Progenitor cell of endocrine pancreas (in vitro differentiated cells): ENCODE measurements at regions not wholly inside any gene's neighbourhood (a gene's known extent, or its start where the extent isn't known, plus 50 kb on each side); places are given as distances from the start of the nearest gene placed in this dataset.

ENCODE experiments used
- DNase-seq: peaks from one replicate; pipeline ENCODE4 v3.0.0; 2021; ENCODE audit warnings: low spot score; ENCODE audit not compliant: unreplicated experiment
- H3K27ac Mint-ChIP-seq: 2 replicates; pipeline ENCODE4 v1.8.0; 2021; ENCODE audit warnings: mild to moderate bottlenecking, moderate library complexity, mixed read lengths
- H3K27me3 Mint-ChIP-seq: 2 replicates; pipeline ENCODE4 v1.8.0; 2021; ENCODE audit warnings: mixed read lengths
- H3K36me3 Mint-ChIP-seq: 2 replicates; pipeline ENCODE4 v1.8.0; 2022; ENCODE audit warnings: mixed read lengths; ENCODE audit not compliant: insufficient read depth
- H3K4me1 Mint-ChIP-seq: 2 replicates; pipeline ENCODE4 v1.8.0; 2021; ENCODE audit warnings: low read depth, mixed read lengths
- H3K4me3 Mint-ChIP-seq: 2 replicates; pipeline ENCODE4 v1.8.0; 2021; ENCODE audit warnings: low read depth, mild to moderate bottlenecking, moderate library complexity, mixed read lengths
- H3K9me3 Mint-ChIP-seq: 2 replicates; pipeline ENCODE4 v1.8.0; 2021; ENCODE audit warnings: low read depth, mixed read lengths
- CTCF ChIP-seq: fragments of 200-600 bp; sonication (generic); IDR thresholded peaks from one replicate; pipeline ENCODE4 v1.5.0; 2021; ENCODE audit warnings: antibody characterized with exemption, mild to moderate bottlenecking; ENCODE audit not compliant: unreplicated experiment

GRCh38 chr4:119728692-119729593 is 100.3 kb upstream of the PDE5A start:
- no peak for TF ChIP-seq CTCF
- no peak for DNase-seq
- no peaks in the 10 kb centered on the region for H3K27me3 Mint-ChIP-seq
- no peak overlapping the region for H3K27ac Mint-ChIP-seq
- H3K36me3 Mint-ChIP-seq: peaks cover 7% of the 10 kb centered on the region
- H3K9me3 Mint-ChIP-seq: peaks cover 16% of the 10 kb centered on the region
- H3K4me1 Mint-ChIP-seq: peaks cover 53% of the 10 kb centered on the region
- no peak overlapping the region for H3K4me3 Mint-ChIP-seq

GRCh38 chr4:119728185-119728584 is 99.6 kb upstream of the PDE5A start:
- DNase-seq: no peak
- Mint-ChIP-seq H3K36me3 (peaks cover 7% of the 10 kb centered on the region), H3K27me3 (no peaks in the 10 kb centered on the region), H3K4me3 (no peak overlapping the region), H3K9me3 (peaks cover 11% of the 10 kb centered on the region), H3K27ac (no peak overlapping the region), H3K4me1 (peaks cover 52% of the 10 kb centered on the region)
- no peak for TF ChIP-seq CTCF

- Mint-ChIP-seq H3K4me1 (peaks cover 40% of the 10 kb centered on the region), H3K4me3 (no peak overlapping the region), H3K27ac (no peak overlapping the region), H3K9me3 (peaks cover 11% of the 10 kb centered on the region), H3K36me3 (peaks cover 7% of the 10 kb centered on the region), H3K27me3 (no peaks in the 10 kb centered on the region)
- DNase-seq: no peak
- TF ChIP-seq CTCF: no peak
Measured at GRCh38 chr4:119726505-119726904, 97.9 kb upstream of the PDE5A start.

- Mint-ChIP-seq H3K4me1 (peaks cover 35% of the 10 kb centered on the region), H3K27ac (peak overlapping the region; percentile 89), H3K9me3 (peaks cover 15% of the 10 kb centered on the region), H3K4me3 (no peak overlapping the region), H3K27me3 (no peaks in the 10 kb centered on the region), H3K36me3 (peaks cover 8% of the 10 kb centered on the region)
- TF ChIP-seq CTCF: no peak
- DNase-seq: no peak
Measured at GRCh38 chr4:119725688-119726330, 97.2 kb upstream of the PDE5A start.

GRCh38 chr4:119725011-119725410 is 96.4 kb upstream of the PDE5A start:
- Mint-ChIP-seq H3K9me3 (peaks cover 21% of the 10 kb centered on the region), H3K4me1 (peaks cover 27% of the 10 kb centered on the region), H3K27me3 (no peaks in the 10 kb centered on the region), H3K4me3 (no peak overlapping the region), H3K36me3 (peaks cover 10% of the 10 kb centered on the region), H3K27ac (no peak overlapping the region)
- DNase-seq: no peak
- no peak for TF ChIP-seq CTCF
